ENCODE measurements at regions not wholly inside any gene's neighbourhood (a gene's known extent, or its start where the extent isn't known, plus 50 kb on each side); places are given as distances from the start of the nearest gene placed in this dataset.

GRCh38 chr4:178556796-178557195 lies 1114.6 kb upstream of the AGA start:
- Histone ChIP-seq H3K36me3 (no peaks in the 10 kb centered on the region), H3K9me3 (no peaks in the 10 kb centered on the region), H3K27ac (no peak overlapping the region), H3K4me3 (no peak overlapping the region), H3K27me3 (no peaks in the 10 kb centered on the region), H3K4me1 (no peaks in the 10 kb centered on the region)
- intact Hi-C loops (cut with DNase I): no loop called here
- DNase-seq (ENCODE audit: extremely low spot score in 2 of 2): no peak
- TF ChIP-seq CTCF (IDR thresholded peaks at IDR 0.05): no peak
- TF ChIP-seq POLR2A (IDR thresholded peaks at IDR 0.05): no peak
- no peak for TF ChIP-seq POLR2AphosphoS5 (IDR thresholded peaks at IDR 0.05; ENCODE audit: insufficient read depth in 1 of 2, low read depth in 1 of 2)

GRCh38 chr4:178577933-178578332 lies 1135.7 kb upstream of the AGA start:
- TF ChIP-seq POLR2A (IDR thresholded peaks at IDR 0.05) (no peak), POLR2AphosphoS5 (IDR thresholded peaks at IDR 0.05; ENCODE audit: insufficient read depth in 1 of 2, low read depth in 1 of 2) (no peak), CTCF (IDR thresholded peaks at IDR 0.05) (no peak)
- Histone ChIP-seq H3K9me3 (no peaks in the 10 kb centered on the region), H3K36me3 (no peaks in the 10 kb centered on the region), H3K4me1 (no peaks in the 10 kb centered on the region), H3K4me3 (no peak overlapping the region), H3K27me3 (no peaks in the 10 kb centered on the region), H3K27ac (no peak overlapping the region)
- intact Hi-C loops (cut with DNase I): no loop called here
- DNase-seq (ENCODE audit: extremely low spot score in 2 of 2): no peak

GRCh38 chr4:178595500-178596138 lies 1153.4 kb upstream of the AGA start:
- no peak overlapping the region for H3K27ac ChIP-seq
- TF ChIP-seq CTCF (IDR thresholded peaks at IDR 0.05): no peak
- intact Hi-C loops (cut with DNase I): no loop called here
- DNase-seq (ENCODE audit: extremely low spot score in 2 of 2): no peak
- H3K4me1 ChIP-seq: no peaks in the 10 kb centered on the region
- H3K9me3 ChIP-seq: no peaks in the 10 kb centered on the region
- H3K36me3 ChIP-seq: no peaks in the 10 kb centered on the region
- H3K27me3 ChIP-seq: no peaks in the 10 kb centered on the region
- no peak overlapping the region for H3K4me3 ChIP-seq

- TF ChIP-seq POLR2A (IDR thresholded peaks at IDR 0.05) (no peak), POLR2AphosphoS5 (IDR thresholded peaks at IDR 0.05; ENCODE audit: insufficient read depth in 1 of 2, low read depth in 1 of 2) (no peak), CTCF (IDR thresholded peaks at IDR 0.05) (no peak)
- H3K9me3 ChIP-seq: no peaks in the 10 kb centered on the region
These were observed 1156.4 kb upstream of the AGA start for GRCh38 chr4:178598672-178599071.

GRCh38 chr4:178599521-178599920 lies 1157.3 kb upstream of the AGA start:
- TF ChIP-seq POLR2A (IDR thresholded peaks at IDR 0.05): no peak
- no peak for TF ChIP-seq CTCF (IDR thresholded peaks at IDR 0.05)
- no peak for TF ChIP-seq POLR2AphosphoS5 (IDR thresholded peaks at IDR 0.05; ENCODE audit: insufficient read depth in 1 of 2, low read depth in 1 of 2)
- intact Hi-C loops (cut with DNase I): no loop called here
- Histone ChIP-seq H3K27me3 (no peaks in the 10 kb centered on the region), H3K36me3 (no peaks in the 10 kb centered on the region), H3K4me3 (no peak overlapping the region), H3K27ac (no peak overlapping the region), H3K4me1 (no peaks in the 10 kb centered on the region), H3K9me3 (no peaks in the 10 kb centered on the region)
- DNase-seq (ENCODE audit: extremely low spot score in 2 of 2): no peak

More at GRCh38 chr4:178598672-178599071, 1156.4 kb upstream of the AGA start:
- H3K27me3 ChIP-seq: no peaks in the 10 kb centered on the region
- H3K36me3 ChIP-seq: no peaks in the 10 kb centered on the region
- no peaks in the 10 kb centered on the region for H3K4me1 ChIP-seq
- H3K27ac ChIP-seq: no peak overlapping the region
- no peak overlapping the region for H3K4me3 ChIP-seq
- intact Hi-C loops (cut with DNase I): no loop called here
- DNase-seq (ENCODE audit: extremely low spot score in 2 of 2): no peak

Data from vagina (tissue), 2 donors.